H1 (cell line): ENCODE measurements at regions not wholly inside any gene's neighbourhood (a gene's known extent, or its start where the extent isn't known, plus 50 kb on each side); places are given as distances from the start of the nearest gene placed in this dataset.

ENCODE experiments used
- BCL11A ChIP-seq, 2 experiments: IDR thresholded peaks; one replicate each; pipeline ENCODE4 v1.6.1; 2011; ENCODE audit warnings: low read depth in 2 of 2, low read length in 2 of 2, mild to moderate bottlenecking in 2 of 2
- CHD7 ChIP-seq: fragments of 300-600 bp; sonication (generic); IDR thresholded peaks from 2 replicates; pipeline ENCODE4 v1.7.1; 2012; ENCODE audit warnings: low read length, moderate library complexity, mild to moderate bottlenecking, inconsistent platforms; ENCODE audit not compliant: insufficient replicate concordance
- CTBP2 ChIP-seq: IDR thresholded peaks from 2 replicates; pipeline ENCODE4 v1.7.0; 2011; ENCODE audit warnings: borderline replicate concordance, mild to moderate bottlenecking, moderate library complexity, mixed read lengths, low read length; ENCODE audit not compliant: insufficient read depth, insufficient read length
- EZH2 ChIP-seq: fragments of 200-600 bp; sonication (generic); IDR thresholded peaks from 2 replicates; pipeline ENCODE4 v1.7.1; 2012; ENCODE audit warnings: low read depth, mild to moderate bottlenecking, moderate library complexity, low read length, inconsistent platforms; ENCODE audit not compliant: severe bottlenecking
- POLR2AphosphoS5 ChIP-seq: IDR thresholded peaks from 2 replicates; pipeline ENCODE4 v1.6.1; 2011; ENCODE audit warnings: low read depth, low read length
- RXRA ChIP-seq: IDR thresholded peaks from 2 replicates; pipeline ENCODE4 v1.6.1; 2011; ENCODE audit warnings: low read depth, mild to moderate bottlenecking, low read length, moderate library complexity; ENCODE audit not compliant: insufficient read depth
- SAP30 ChIP-seq: fragments of 300-600 bp; sonication (generic); IDR thresholded peaks from 2 replicates; pipeline ENCODE4 v1.7.1; 2012; ENCODE audit warnings: low read length, moderate library complexity, mild to moderate bottlenecking, inconsistent platforms; ENCODE audit not compliant: insufficient read depth, insufficient replicate concordance
- TCF12 ChIP-seq: IDR thresholded peaks from 2 replicates; pipeline ENCODE4 v1.6.1; 2011; ENCODE audit warnings: low read depth, mild to moderate bottlenecking, low read length
- ZNF274 ChIP-seq: IDR thresholded peaks from 2 replicates; pipeline ENCODE4 v1.7.0; 2012; ENCODE audit warnings: low read length, borderline replicate concordance; ENCODE audit errors: extremely low read depth

DNA sequence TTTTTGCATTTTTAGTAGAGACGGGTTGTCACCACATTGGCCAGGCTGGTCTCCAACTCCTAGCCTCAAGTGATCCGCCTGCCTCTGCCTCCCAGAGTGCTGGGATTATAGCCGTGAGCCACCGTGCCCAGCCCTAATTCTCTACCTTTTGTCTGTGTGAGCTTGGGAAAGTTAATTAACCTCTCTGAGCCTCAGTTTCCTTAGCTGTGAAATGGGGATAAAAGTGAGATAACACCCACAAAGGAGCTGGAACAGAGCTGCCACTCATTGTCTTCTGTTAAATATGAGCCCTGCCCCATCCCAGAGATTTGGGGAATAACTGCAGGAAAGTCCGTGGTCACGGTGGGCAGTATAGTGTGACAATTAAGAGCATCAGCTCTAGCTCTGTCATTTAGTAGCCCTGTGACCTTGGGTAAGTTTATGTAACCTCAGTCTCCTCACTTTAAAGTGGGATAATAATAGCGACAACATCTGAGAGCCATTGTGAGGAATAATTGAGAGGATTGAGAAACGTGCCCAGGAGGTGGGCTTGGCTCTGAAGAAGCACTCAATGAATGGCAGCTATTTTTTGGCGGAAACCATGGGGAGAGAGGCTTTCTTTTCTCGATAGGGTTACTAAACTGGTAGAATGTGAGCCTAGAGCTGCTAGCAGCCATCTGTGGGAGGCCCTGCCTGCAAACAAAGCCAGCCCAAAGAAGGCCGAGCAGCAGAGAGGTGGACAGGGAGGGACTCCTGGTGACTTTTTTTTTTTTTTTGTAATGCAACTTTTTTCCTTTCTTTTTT is 60.8 kb upstream of the MED13L start (continued):
- no peak for TF ChIP-seq ZNF274
- TF ChIP-seq CTBP2 = no peak
- no peak for TF ChIP-seq SAP30
- TF ChIP-seq CHD7 = no peak
- TF ChIP-seq BCL11A (IDR thresholded peaks at IDR 0.05; ENCODE audit: low read depth in 2 of 2, low read length in 2 of 2) = no peak
- TF ChIP-seq POLR2AphosphoS5 = no peak
- TF ChIP-seq TCF12 = no peak
- TF ChIP-seq EZH2 = no peak
- TF ChIP-seq RXRA = no peak
